ENCODE measurements at regions not wholly inside any gene's neighbourhood (a gene's known extent, or its start where the extent isn't known, plus 50 kb on each side); places are given as distances from the start of the nearest gene placed in this dataset.

DNA sequence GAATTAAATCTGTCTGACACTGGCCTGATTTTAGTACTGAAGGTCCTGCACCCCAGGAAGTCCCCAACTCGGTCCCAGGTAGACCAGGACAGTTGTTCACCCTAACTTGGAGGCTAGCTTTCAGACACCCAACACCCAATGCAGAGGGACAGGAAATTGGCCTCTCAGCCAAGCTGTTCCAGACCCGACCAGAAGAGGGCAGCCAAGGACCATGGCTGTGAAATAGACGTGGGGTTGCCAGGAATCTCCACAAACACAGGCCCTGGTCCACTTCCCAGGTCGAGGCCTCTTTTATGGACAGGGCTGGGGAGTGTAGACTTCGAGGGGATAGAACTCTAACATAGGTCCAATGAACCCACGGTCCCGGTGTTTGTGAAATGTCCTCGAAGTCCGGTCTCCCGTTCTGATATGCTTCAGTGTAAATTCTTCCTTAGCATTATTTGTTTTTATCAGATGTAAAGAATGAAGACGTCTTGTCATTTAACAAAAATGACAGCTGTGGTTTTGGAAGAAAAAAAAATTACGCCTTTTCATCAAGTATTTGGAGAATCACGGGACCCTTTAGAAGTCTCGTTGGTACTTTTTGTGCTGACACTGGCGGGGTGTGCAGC is 260.3 kb upstream of the ADAMTS16 start:
- H3K4me3 Mint-ChIP-seq, result no peak overlapping the region
- POLR2A ChIA-PET, result no interaction called here
- H3K4me1 Mint-ChIP-seq, result no peaks in the 10 kb centered on the region
- no peaks in the 10 kb centered on the region for H3K27me3 Mint-ChIP-seq
- H3K9me3 Mint-ChIP-seq (ENCODE audit: insufficient read depth), result no peaks in the 10 kb centered on the region
- H2AFZ ChIP-seq (ENCODE audit: insufficient read depth, low read depth, low read length, poor library complexity, severe bottlenecking), result no peak overlapping the region
- H3K9me3 ChIP-seq (ENCODE audit: control extremely low read depth in 1 of 3, control insufficient read depth in 2 of 3, insufficient read depth in 1 of 3, low read length in 2 of 3), result peaks cover 0 to 9% (median 0%) of the 10 kb centered on the region in 3 donors
- no peaks in the 10 kb centered on the region for H3K27me3 ChIP-seq (replicated peaks in 1 of 4; ENCODE audit: control extremely low read depth in 1 of 4, control insufficient read depth in 3 of 4, insufficient read depth in 4 of 4, low read length in 3 of 4)
- H3K27ac ChIP-seq (ENCODE audit: low read length in 2 of 2), result no peak overlapping the region
- no peak overlapping the region for H3K9ac ChIP-seq (ENCODE audit: low read length)
- H3K4me2 ChIP-seq (replicated peaks; ENCODE audit: low read depth, low read length, poor library complexity, severe bottlenecking), result no peak overlapping the region
- no peak overlapping the region for H3K27ac Mint-ChIP-seq
- no peak for ATAC-seq (ENCODE audit: low read depth)
- H3K36me3 ChIP-seq (replicated peaks in 1 of 2; ENCODE audit: control extremely low read depth in 1 of 2, control insufficient read depth in 1 of 2, extremely low read depth in 1 of 2, insufficient read depth in 2 of 2, low read length in 1 of 2), result no peaks in the 10 kb centered on the region
- TF ChIP-seq, protein P1, sequence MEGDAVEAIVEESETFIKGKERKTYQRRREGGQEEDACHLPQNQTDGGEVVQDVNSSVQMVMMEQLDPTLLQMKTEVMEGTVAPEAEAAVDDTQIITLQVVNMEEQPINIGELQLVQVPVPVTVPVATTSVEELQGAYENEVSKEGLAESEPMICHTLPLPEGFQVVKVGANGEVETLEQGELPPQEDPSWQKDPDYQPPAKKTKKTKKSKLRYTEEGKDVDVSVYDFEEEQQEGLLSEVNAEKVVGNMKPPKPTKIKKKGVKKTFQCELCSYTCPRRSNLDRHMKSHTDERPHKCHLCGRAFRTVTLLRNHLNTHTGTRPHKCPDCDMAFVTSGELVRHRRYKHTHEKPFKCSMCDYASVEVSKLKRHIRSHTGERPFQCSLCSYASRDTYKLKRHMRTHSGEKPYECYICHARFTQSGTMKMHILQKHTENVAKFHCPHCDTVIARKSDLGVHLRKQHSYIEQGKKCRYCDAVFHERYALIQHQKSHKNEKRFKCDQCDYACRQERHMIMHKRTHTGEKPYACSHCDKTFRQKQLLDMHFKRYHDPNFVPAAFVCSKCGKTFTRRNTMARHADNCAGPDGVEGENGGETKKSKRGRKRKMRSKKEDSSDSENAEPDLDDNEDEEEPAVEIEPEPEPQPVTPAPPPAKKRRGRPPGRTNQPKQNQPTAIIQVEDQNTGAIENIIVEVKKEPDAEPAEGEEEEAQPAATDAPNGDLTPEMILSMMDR (IDR thresholded peaks at IDR 0.05), result peak; percentile 67
- TF ChIP-seq EZH2 (IDR thresholded peaks at IDR 0.05; ENCODE audit: borderline replicate concordance, insufficient read depth, low read depth, low read length, poor library complexity, severe bottlenecking), result no peak
- H3K4me1 ChIP-seq (ENCODE audit: control insufficient read depth in 2 of 2, insufficient read depth in 2 of 2, low read length in 2 of 2), result no peaks in the 10 kb centered on the region
- H3K4me3 ChIP-seq (ENCODE audit: control extremely low read depth in 1 of 5, extremely low read depth in 1 of 5, insufficient read depth in 1 of 5, low read depth in 2 of 5, low read length in 4 of 5), result no peak overlapping the region
- no peaks in the 10 kb centered on the region for H4K20me1 ChIP-seq (ENCODE audit: control insufficient read depth, insufficient read depth, low read length, poor library complexity, severe bottlenecking)
- 96% methylated on average over 4 of the region's 15 CpGs for WGBS (ENCODE audit: insufficient coverage)
- DNase-seq, result peak; percentile 15
- intact Hi-C loops (cut with micrococcal nuclease), result no loop called here
- H3K79me2 ChIP-seq (ENCODE audit: control insufficient read depth, insufficient read depth, low read length), result no peaks in the 10 kb centered on the region
- CTCF ChIA-PET, result interaction anchor here (1.0 kb wide), 1 partner anchor 17 kb away, joined by 3 read pairs; no protein-coding TSS in a partner anchor

DNA sequence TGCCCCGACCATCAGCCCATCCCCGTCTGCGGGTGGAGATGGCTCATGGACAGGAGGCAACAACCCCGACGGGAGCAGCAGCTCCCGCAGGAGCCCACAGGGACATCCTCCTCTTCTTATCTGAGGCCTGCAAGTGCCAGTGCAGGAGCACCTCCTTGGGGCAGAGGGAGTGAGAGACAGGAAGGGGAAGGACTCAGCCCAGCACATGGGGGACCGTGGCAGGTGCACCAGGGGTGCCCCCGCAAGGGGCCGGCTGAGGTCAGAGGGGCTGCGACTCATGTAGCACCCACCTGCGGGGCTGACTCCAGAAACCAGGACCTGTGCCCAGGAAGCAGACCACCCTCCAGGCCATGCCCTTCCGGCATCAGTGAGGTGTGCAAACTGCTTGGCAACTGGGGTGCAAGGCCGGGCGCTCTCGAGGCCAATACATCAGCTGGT is 259.8 kb upstream of the ADAMTS16 start:
- Mint-ChIP-seq H3K4me1 (no peaks in the 10 kb centered on the region), H3K27me3 (no peaks in the 10 kb centered on the region), H3K4me3 (no peak overlapping the region), H3K9me3 (ENCODE audit: insufficient read depth) (no peaks in the 10 kb centered on the region), H3K27ac (no peak overlapping the region)
- Histone ChIP-seq H3K9ac (ENCODE audit: low read length) (no peak overlapping the region), H3K79me2 (ENCODE audit: control insufficient read depth, insufficient read depth, low read length) (no peaks in the 10 kb centered on the region), H3K9me3 (ENCODE audit: control extremely low read depth in 1 of 3, control insufficient read depth in 2 of 3, insufficient read depth in 1 of 3, low read length in 2 of 3) (peaks cover 0 to 9% (median 0%) of the 10 kb centered on the region in 3 donors), H3K4me1 (ENCODE audit: control insufficient read depth in 2 of 2, insufficient read depth in 2 of 2, low read length in 2 of 2) (no peaks in the 10 kb centered on the region), H4K20me1 (ENCODE audit: control insufficient read depth, insufficient read depth, low read length, poor library complexity, severe bottlenecking) (no peaks in the 10 kb centered on the region), H3K4me3 (ENCODE audit: control extremely low read depth in 1 of 5, extremely low read depth in 1 of 5, insufficient read depth in 1 of 5, low read depth in 2 of 5, low read length in 4 of 5) (no peak overlapping the region), H3K27ac (ENCODE audit: low read length in 2 of 2) (no peak overlapping the region), H2AFZ (ENCODE audit: insufficient read depth, low read depth, low read length, poor library complexity, severe bottlenecking) (no peak overlapping the region), H3K4me2 (replicated peaks; ENCODE audit: low read depth, low read length, poor library complexity, severe bottlenecking) (no peak overlapping the region), H3K36me3 (replicated peaks in 1 of 2; ENCODE audit: control extremely low read depth in 1 of 2, control insufficient read depth in 1 of 2, extremely low read depth in 1 of 2, insufficient read depth in 2 of 2, low read length in 1 of 2) (no peaks in the 10 kb centered on the region), H3K27me3 (replicated peaks in 1 of 4; ENCODE audit: control extremely low read depth in 1 of 4, control insufficient read depth in 3 of 4, insufficient read depth in 4 of 4, low read length in 3 of 4) (no peaks in the 10 kb centered on the region)
- CTCF ChIA-PET, result no interaction called here
- ATAC-seq (ENCODE audit: low read depth) (no peak), DNase-seq (no peak)
- POLR2A ChIA-PET, result no interaction called here
- 67% methylated on average over 12 of the region's 15 CpGs for WGBS (ENCODE audit: insufficient coverage)
- TF ChIP-seq, protein P1 (IDR thresholded peaks at IDR 0.05), result no peak
- no peak for TF ChIP-seq EZH2 (IDR thresholded peaks at IDR 0.05; ENCODE audit: borderline replicate concordance, insufficient read depth, low read depth, low read length, poor library complexity, severe bottlenecking)
- intact Hi-C loops (cut with micrococcal nuclease), result no loop called here
